Astrocyte of the cerebellum (primary cell): ENCODE measurements at regions not wholly inside any gene's neighbourhood (a gene's known extent, or its start where the extent isn't known, plus 50 kb on each side); places are given as distances from the start of the nearest gene placed in this dataset.

Experiments used
- DNase-seq: peaks from one replicate; pipeline ENCODE4 v3.0.0-alpha.2; 2011; ENCODE audit warnings: low read depth
- H3K4me3 ChIP-seq: 2 replicates; pipeline ENCODE4 v1.5.1; 2011; ENCODE audit warnings: mild to moderate bottlenecking, low read depth, low read length, moderate library complexity
- in situ Hi-C: cut with HindIII; loops from 2 replicates; pipeline ENCODE4 v1.10.0; 2017; ENCODE audit warnings: low sequenced_read_pairs
- TF ChIP-seq, protein P1 (sequence below): IDR thresholded peaks from 2 replicates; pipeline ENCODE4 v1.5.1; 2012; ENCODE audit warnings: low read length, low read depth, moderate library complexity, mild to moderate bottlenecking; ENCODE audit errors: missing control alignments

DNA sequence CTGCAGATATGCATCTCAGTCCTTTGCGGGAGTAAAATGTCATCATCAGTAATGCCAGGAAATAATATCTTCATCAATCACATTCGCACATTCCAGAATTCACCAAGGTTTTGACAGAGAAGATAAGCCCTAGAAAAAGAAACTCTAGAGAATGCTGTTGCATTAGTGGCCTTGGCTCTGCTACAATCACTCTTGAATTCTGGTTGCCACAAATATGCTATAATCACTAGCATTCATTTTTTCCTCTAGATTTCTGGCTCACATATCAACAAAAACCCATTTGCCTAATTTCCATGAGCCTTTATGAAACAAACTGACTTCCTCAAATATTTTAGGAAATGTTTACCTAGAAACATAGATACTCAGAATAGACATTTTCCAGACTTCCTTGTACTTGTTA lies 653.4 kb downstream of the ANXA1 start:
- in situ Hi-C loops, result no loop called here

DNA sequence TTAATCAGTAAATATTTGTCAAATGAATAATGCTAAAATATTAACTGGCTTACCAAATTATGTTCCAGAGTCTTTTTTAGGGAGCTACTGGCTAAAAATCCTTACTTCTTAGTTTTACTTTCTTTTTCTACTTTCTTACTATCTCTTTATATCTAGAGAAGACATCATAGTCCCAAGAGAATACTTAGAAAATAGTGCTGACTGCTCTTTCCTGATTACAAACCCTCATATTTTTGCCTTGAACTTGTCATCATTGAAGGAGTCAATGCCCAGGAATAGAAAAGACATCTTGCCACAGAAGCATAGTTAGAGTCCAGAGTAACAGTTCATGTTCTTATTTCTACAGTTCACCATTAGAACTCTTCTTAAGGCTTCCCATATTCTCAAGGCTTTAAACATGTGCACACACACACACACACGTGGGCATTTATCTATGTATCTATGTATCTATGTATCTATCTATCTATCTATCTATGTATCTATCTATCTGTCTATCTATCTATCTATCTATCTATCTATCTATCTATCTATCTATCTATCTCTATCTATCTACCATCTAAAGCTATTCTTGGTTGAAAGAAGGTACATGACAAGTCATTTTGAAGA lies 654.3 kb downstream of the ANXA1 start:
- no peak for DNase-seq
- TF ChIP-seq, protein P1, sequence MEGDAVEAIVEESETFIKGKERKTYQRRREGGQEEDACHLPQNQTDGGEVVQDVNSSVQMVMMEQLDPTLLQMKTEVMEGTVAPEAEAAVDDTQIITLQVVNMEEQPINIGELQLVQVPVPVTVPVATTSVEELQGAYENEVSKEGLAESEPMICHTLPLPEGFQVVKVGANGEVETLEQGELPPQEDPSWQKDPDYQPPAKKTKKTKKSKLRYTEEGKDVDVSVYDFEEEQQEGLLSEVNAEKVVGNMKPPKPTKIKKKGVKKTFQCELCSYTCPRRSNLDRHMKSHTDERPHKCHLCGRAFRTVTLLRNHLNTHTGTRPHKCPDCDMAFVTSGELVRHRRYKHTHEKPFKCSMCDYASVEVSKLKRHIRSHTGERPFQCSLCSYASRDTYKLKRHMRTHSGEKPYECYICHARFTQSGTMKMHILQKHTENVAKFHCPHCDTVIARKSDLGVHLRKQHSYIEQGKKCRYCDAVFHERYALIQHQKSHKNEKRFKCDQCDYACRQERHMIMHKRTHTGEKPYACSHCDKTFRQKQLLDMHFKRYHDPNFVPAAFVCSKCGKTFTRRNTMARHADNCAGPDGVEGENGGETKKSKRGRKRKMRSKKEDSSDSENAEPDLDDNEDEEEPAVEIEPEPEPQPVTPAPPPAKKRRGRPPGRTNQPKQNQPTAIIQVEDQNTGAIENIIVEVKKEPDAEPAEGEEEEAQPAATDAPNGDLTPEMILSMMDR, result no peak
- in situ Hi-C loops, result no loop called here
- no peak overlapping the region for H3K4me3 ChIP-seq

More for the DNA sequence above, 653.4 kb downstream of the ANXA1 start:
- H3K4me3 ChIP-seq, result no peak overlapping the region
- TF ChIP-seq, protein P1, result no peak
- DNase-seq, result peak; percentile 45

DNA sequence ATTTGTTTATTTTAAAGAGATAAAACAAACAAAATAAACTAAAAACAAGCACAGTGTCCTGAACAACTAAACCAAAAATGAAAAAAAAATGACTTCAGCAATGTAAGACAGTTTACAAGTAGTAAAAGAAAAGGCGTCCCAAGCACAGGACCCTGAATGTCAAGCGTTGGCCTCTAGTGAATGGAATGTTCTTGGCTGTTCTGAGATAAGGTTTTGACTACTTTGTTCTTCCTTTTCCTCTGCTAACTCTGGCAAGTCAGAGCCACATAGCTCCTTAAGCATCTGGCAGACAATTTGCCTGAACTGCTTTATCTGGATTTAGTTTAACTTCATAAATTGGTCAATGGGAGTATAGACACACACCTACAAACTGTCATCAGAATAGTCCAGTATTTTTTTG lies 655.2 kb downstream of the ANXA1 start:
- no peak for DNase-seq
- TF ChIP-seq, protein P1, result no peak
- no peak overlapping the region for H3K4me3 ChIP-seq
- in situ Hi-C loops, result no loop called here

DNA sequence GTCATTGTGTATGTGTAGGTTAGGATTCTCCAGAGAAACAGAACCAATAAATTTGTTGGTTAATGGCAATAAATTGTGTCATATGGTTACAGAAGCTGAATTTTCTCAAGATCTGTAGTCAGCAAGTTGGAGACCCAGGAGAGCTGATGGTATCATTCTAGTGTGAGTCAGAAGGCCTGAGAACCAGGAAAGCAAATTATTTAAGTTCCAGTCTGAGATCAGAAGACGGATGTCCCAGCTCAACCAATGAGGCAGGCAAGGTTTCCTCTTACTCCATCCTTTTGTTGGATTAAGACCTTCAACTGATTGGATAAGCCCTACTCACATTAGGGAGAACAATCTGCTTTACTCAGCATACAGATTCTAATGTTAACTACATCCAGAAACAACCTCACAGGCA lies 656.3 kb downstream of the ANXA1 start:
- TF ChIP-seq, protein P1, result no peak
- H3K4me3 ChIP-seq, result no peak overlapping the region
- no peak for DNase-seq
- in situ Hi-C loops, result no loop called here

DNA sequence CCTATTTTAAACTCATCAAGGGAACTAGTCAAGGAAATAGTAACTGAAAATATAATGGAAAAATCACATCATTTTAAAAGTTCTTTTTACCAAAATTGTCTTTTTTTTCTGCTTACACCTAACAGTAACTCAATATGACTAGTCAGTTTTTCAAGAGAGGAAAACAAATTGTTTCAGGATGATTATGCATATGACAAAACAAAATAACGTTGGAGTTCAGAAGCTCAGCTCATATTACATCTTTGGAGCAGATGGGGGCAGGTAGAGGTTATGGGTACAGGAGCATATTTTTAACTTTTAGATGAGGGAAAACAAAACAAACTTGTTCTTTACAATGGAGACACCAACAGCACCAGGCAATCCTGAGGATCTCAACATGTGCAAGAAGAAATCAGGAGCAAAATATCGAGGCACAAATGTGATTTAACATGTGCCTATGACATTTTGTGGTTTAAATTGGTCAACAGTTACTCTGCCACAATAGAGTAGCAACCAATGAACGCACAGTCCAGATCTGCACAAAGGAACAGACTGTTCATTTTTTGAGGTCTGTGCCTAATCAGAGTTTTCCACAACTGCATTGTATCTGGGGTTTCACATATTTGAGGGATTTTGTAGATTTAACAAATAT lies 659.0 kb downstream of the ANXA1 start:
- DNase-seq, result peak; percentile 59
- TF ChIP-seq, protein P1, result no peak
- in situ Hi-C loops, result no loop called here
- H3K4me3 ChIP-seq, result no peak overlapping the region

DNA sequence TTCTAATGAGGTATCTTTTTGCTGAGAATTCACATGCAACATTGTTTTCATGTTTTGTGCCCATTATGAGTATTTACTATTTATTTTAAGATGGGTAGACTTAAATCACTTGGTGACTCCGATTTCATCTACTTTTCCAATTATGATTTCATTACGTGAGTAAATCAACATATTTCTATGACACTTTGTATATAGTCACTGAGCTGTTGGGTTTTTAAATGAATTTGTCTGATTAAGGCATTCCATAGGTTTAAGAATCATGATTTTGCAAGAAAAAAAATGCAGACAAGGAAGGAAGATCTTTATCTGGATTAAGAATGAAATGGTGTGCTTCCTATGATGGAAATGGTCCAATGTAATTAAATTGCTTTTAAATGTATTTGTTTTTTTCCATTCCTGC lies 661.9 kb downstream of the ANXA1 start:
- no peak for DNase-seq
- no peak overlapping the region for H3K4me3 ChIP-seq
- in situ Hi-C loops, result no loop called here
- TF ChIP-seq, protein P1, result no peak
